ENCODE measurements at regions not wholly inside any gene's neighbourhood (a gene's known extent, or its start where the extent isn't known, plus 50 kb on each side); places are given as distances from the start of the nearest gene placed in this dataset.
A peak's percentile ranks its signal among the peaks of the same experiment; 100 is the strongest.

DNA sequence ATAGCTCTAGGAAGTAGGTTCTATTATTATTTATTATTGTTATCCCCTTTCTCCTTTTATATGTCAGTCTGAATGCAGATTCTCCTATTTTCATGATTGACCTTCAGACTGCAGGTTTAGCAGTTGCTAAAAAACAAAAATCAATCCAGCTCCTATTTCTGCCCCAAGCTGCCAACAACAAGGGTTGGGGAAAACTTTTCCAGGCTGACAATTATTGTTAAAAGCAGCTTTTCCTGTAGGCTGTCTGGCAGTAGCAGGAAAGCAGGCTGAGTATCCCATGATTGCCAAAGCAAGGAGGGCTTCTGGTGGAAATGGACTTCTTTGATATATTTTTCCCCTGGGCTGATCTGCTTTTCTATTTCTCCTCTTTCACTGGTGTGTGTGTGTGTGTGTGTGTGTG, 78.0 kb upstream of the CTLA4 start:
- DNase-seq: no peak

- DNase-seq: no peak
Measured at GRCh38 chr2:203790134-203790852, 77.3 kb upstream of the CTLA4 start.

GRCh38 chr2:203796248-203797010, 71.1 kb upstream of the CTLA4 start:
- DNase-seq: no peak

- no peak for DNase-seq
Measured at GRCh38 chr2:203797276-203797675, 70.3 kb upstream of the CTLA4 start.

- no peak for DNase-seq
Measured at GRCh38 chr2:203797712-203798111, 69.9 kb upstream of the CTLA4 start.

DNA sequence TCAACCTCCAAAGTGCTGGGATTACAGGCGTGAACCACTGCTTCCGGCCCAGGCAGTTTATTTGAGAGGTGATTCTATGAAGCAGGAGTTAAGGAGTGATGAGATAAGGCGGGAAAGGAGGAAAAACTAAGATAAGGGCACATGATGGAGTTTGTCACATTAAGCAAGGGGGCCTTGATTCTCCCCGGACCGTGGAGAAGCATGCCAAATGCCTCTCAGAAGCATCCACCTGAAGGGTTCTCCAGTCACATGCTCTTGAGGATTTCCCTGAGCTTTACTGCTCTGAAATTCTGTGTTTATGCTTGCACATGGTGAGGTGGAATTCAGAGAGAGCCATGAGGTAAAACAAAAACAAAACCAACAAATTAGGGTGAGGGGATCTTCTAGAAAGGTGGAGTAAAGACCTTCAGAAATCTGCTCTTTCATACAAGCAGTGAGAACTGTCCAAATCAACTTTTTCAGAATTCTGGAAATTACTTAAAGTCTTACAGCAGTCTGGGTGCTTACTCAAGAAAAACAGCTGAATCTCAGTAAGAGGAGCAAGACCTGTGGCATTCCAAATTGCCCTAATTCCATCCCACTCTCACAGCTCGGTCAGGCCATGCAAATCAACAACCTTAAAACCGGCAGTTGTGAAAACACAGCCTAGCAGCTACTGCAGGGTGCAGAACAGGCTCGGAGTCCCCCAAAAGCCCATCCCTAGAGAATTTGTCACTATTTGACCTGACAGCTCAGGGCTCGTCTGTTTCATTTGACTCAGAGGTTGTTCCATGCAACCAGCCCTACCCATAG, 69.1 kb upstream of the CTLA4 start:
- DNase-seq: no peak

- DNase-seq: no peak
Measured at GRCh38 chr2:203799908-203800307, 67.7 kb upstream of the CTLA4 start.

- DNase-seq: no peak
Measured at GRCh38 chr2:203800783-203801182, 66.8 kb upstream of the CTLA4 start.

DNA sequence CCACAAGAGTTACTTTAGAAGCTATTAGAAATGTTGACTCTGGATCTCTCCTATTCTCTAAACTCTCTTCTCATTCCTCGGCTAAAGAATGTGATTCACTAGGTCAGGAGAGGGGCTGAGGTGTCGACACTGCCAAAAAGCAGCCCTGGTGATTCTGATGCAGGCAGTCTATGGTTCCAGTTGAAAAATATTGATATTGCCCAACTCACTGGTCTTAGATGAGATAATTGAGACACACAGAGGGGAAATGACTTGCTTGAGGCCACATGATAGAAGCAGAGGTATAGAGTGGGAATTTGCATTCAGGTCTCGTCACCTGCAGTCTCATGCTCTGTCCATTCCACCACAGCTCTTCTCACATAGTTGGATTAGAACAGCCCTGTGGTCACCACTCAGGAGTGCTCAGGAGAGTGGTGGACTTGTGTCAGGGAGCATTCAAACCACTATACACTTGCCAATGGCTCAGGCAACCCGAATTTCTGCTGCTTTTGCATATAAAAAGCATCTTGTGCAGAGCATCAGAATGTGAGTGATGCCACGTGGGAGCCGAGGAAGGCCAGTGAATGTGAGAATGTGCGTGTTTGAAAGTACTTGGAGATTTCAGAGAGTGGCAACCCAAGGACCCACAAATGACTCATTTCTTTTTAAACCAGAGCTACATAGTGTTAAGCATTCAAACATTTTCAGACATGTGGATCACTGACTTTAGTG, 65.1 kb upstream of the CTLA4 start:
- no peak for DNase-seq

DNA sequence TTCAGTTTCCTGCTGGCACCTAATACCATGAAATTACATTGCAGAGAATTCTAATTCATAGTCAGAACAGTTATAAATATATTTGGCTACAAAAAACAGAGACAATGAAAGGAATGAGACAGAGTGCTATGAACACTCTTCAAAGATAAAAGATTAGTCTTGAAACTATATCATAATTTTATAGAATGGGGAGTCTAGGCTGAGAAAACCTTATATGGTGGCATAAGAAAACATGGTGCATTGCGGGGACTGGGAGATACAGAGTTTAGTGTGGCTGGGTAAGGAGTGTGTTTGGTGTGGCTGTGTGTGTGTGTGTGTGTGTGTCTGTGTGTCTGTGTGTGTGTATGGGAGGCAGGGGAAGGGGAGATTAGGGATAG, 64.5 kb upstream of the CTLA4 start:
- no peak for DNase-seq

DNA sequence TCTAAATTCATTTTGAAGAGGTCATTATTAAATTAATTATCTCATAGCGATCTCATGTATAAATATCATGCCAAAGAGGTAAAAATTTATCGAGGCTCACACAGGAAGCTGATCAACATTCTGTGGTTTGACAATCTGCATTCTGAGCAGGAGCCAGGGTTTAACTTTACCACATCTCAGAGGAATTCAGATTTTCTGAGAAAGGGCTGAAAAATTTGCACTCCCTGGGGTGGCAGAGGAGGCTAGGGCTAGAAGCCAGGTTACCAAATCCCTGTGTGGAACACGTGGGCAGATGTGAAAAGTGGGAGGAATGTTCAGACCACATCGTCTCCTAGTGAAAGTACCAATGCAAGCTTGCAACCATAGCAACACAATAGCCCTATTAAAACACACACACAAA, 63.5 kb upstream of the CTLA4 start:
- no peak for DNase-seq

GRCh38 chr2:203804764-203805485, 62.6 kb upstream of the CTLA4 start:
- DNase-seq: no peak

GRCh38 chr2:203805486-203805838, 62.1 kb upstream of the CTLA4 start:
- no peak for DNase-seq

DNA sequence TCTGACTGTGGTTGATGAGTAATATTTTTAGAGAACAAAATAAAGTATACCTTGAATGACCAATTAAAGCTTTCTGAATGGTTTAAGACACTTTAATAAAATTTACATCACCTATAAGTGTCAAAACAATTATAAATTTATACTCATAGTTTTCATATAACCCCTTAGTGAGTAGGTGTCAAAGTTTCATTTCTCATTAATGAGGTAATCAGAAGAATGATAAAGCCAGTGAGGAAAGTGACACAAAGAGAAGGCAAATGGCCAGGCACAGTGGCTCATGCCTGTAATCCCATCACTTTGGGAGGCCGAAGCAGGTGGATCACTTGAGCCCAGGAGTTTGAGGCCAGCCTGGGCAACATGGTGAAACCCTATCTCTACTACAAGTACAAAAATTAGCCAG, 60.8 kb upstream of the CTLA4 start:
- no peak for DNase-seq

DNA sequence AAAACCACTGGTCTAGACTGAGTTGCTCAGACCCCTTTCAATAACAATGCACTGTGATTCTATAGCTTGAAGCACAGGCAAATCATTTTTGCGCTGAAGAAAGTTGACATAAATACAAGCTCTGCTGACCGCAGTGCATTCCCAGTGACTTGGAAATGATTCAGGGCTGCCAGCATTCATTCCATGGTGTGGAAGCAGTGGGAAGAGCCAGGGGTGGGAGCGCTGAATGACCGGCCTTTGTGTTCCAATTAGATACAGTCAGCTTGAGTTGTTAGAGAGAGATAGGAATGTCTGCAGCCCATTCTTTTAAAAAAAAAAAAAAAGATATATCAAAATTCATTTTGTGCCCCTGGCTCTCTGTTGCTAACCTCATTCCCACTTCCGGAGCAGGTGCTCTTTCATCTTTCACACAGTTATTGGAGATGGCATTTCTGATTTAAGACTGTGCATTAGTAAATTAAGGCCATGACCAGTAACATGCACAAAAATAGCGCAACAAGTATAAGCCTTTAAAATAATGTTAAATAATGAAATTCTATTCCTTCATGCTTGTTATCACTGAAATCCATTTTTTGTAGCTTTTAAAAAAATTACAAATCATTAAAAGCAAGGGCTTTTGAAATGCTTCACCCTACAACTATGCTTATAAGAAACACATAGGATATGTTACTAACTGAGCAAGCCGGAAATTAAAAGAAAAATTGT, 59.4 kb upstream of the CTLA4 start:
- DNase-seq: peak; percentile 92

DNA sequence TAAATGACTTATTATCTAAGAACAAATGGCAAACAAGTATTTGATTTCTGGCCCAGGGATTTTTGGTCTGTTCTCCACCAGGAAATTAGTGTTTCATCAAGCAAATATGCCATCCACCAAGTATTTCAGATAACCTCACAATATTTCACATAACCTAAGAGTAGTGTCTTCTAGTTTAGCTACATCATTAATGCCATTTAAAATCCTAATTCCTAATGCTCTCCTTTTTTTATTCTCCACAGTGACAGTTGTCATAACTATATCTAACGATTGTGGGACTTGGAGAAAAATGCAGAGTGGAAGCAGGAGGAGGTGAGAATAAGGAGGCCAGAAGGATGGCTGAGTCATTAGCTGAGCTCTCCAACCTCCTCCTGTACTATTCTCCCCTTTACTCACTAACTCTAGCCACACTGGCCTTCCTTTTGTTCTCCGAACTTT, 58.5 kb upstream of the CTLA4 start:
- DNase-seq: no peak

- DNase-seq: no peak
Measured at GRCh38 chr2:203809991-203810510, 57.5 kb upstream of the CTLA4 start.

DNA sequence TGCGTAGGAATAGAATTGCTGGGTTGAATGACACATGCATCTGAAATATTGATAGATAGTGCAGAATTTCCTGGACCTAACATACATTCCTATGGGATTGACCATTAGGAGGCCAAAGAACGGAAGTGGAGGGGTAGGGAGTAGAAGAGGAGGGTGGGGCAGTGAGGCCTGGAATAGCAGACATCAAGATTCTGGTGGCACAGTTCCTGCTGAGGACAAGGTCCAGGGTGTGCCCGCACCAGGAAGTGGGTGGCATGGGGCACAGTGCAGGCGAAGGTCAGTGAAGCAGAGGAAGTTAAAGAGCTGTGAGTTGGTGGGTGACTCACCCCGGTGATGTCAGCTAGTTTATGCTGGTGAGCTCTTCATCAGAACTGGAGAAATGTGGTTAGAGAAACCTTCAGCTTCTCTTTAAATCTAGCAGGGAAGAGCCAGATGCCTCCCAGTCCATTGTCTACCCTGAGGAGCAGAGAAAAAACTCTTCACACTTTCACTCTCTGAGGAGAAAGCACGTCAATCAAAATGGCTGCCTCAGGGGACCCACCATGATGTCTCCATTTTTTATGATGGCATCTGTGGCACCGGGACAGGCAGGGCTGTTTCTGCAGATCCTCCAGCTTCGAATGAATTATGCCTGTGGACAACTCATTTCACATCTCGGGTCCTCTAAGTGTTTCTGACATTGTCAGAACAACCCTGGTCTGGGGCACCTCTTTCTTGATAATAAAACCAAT, 55.9 kb upstream of the CTLA4 start:
- DNase-seq: no peak

DNA sequence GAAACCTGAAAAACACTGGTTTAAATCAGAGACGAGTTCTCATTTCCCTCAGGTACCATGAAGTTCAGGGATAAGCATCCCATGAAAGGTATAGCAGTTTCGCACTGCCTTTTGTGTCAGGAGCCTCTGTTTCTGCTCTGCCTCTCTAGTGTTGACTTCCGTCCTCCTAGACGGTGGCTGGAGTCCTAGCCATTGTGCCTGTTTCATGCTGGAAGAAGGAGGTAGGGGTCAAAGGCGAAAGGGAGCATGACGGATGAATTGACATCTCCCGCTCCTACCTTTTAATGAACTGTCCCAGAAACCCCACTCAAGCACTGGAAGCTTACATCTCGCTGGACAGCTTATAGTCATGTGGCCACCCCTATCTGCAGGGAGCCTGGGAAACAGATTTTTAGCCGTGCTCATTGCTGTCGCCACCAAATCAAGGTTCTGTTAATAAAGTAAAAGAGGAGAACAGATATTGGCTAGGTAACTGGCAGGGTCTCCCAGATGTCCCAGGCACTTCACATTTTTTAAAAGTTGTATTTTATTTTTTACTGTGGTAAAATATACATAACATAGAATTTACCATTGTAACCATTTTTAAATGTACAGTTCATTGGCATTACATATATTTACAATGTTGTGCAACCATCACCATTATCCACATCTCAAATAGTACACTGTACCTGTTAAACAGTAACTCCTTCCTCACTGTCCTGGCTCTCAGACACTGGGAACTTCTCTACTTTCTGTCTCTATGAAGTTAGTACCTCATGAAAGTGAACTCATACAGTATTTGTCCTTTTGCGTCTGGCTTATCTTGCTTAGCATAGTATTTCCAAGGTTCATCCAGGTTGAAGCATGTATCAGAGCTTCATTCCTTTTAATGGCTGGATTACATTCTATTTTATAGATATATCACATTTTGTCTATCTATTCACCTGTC, 55.0 kb upstream of the CTLA4 start:
- DNase-seq: no peak

All from tongue (tissue), 1 donor.